ENCODE measurements at regions not wholly inside any gene's neighbourhood (a gene's known extent, or its start where the extent isn't known, plus 50 kb on each side); places are given as distances from the start of the nearest gene placed in this dataset.

DNA sequence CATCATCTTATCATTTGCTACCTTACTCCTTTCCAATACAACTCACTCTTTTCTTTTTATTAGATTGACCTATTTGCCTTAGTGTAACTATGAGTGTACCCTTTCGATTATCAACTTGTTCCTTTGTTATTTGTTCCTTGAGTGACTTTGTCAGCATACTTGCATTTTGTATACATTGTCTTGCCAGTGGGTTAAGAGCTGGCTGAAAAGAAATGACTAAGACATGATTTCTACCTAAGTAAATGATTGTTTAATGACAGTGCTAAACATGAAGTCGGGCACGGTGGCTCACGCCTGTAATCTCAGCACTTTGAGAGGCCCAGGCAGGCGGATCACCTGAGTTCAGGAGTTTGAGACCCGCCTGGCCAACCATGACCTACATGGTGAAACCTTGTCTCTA, 1042.3 kb downstream of the TBL1XR1 start:
- TF ChIP-seq, protein P1, sequence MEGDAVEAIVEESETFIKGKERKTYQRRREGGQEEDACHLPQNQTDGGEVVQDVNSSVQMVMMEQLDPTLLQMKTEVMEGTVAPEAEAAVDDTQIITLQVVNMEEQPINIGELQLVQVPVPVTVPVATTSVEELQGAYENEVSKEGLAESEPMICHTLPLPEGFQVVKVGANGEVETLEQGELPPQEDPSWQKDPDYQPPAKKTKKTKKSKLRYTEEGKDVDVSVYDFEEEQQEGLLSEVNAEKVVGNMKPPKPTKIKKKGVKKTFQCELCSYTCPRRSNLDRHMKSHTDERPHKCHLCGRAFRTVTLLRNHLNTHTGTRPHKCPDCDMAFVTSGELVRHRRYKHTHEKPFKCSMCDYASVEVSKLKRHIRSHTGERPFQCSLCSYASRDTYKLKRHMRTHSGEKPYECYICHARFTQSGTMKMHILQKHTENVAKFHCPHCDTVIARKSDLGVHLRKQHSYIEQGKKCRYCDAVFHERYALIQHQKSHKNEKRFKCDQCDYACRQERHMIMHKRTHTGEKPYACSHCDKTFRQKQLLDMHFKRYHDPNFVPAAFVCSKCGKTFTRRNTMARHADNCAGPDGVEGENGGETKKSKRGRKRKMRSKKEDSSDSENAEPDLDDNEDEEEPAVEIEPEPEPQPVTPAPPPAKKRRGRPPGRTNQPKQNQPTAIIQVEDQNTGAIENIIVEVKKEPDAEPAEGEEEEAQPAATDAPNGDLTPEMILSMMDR (IDR thresholded peaks at IDR 0.05; ENCODE audit: low read depth, low read length) = no peak

DNA sequence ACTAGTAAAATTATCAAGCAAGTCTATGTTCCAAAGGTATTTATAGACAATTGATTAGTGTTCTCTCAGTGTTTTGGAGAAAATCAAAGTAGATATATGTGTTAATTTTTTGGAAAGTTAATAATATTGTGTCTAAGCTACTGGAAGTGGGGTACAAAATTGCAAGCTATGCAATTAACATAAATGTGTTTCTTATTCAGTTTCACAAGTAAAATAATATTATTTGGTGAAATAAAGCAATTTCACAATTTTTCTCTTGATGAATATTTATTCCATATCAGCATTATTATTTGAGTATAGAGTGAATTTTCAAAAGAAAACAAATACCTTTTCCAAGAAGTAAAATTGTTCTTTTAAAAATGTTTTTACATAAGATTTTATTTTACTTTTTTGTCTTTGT, 1047.7 kb downstream of the TBL1XR1 start:
- TF ChIP-seq, protein P1 (IDR thresholded peaks at IDR 0.05; ENCODE audit: low read depth, low read length) = no peak
- no peak for DNase-seq (ENCODE audit: extremely low read depth, low read depth)

More for the DNA sequence above, 1042.3 kb downstream of the TBL1XR1 start:
- DNase-seq (ENCODE audit: extremely low read depth, low read depth) = no peak

- TF ChIP-seq, protein P1 (IDR thresholded peaks at IDR 0.05; ENCODE audit: low read depth, low read length) = no peak
- DNase-seq (ENCODE audit: extremely low read depth, low read depth) = no peak
These were observed 1050.0 kb downstream of the TBL1XR1 start for GRCh38 chr3:176147251-176147650.

DNA sequence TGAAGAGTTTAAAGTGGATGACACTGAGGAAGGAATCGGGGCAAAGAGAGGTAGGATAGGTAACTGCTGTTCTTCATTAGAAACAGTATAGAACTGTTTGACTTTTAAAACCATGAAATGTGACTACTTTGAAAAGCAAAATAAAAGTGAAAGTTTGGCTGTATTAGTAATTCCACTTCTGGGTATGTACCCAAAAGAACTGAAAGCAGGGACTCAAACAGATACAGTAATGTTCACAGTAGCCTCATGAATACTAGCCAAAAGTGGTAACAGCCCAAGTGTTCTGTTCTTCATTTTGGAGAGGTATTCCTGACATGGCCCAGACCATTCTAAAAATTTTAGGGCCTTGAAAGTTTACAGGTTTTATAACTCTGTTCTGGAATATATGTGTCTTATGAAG, 1055.4 kb downstream of the TBL1XR1 start:
- TF ChIP-seq, protein P1 (IDR thresholded peaks at IDR 0.05; ENCODE audit: low read depth, low read length) = no peak
- DNase-seq (ENCODE audit: extremely low read depth, low read depth) = no peak

GRCh38 chr3:176120507-176120906, 1076.8 kb downstream of the TBL1XR1 start:
- TF ChIP-seq, protein P1 (IDR thresholded peaks at IDR 0.05; ENCODE audit: low read depth, low read length) = no peak
- DNase-seq (ENCODE audit: extremely low read depth, low read depth) = no peak

DNA sequence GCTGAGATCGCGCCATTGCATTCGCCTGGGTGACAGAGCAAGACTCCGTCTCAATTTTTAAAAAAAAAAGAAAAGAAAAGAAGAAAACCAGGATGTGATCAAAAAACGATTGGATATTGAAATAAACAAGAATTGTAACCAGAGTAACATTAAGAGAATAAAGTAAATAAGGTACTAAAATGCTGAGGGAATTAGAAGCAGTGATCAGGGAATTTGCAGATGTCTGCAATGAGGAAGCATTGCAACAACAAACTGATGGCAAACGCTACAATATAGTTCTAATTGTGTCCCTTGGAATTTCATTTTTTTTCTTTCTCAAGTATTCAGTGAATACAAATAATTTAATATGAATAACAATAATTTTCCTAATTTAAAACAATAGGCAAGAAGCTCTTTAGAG, 1077.5 kb downstream of the TBL1XR1 start:
- DNase-seq (ENCODE audit: extremely low read depth, low read depth) = no peak
- TF ChIP-seq, protein P1 (IDR thresholded peaks at IDR 0.05; ENCODE audit: low read depth, low read length) = no peak

DNA sequence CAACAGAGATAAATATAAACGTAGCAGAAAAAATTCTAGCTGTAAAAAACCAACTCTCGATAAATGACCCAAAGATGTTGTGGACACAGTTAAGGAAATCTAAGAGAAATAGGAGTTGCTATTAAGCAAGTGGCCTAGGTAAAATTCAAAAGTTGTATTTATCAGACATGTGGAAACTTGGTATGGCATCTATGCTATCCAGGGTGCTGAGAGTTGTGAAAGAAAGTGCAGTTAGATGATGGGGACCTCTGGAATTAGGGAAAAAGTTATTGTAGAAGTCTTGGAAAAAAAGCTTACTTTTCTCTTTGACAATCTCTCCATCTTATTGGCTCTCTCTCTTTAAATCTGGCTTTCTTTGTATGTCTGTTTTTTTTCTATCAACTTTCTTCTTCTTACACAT, 1090.9 kb downstream of the TBL1XR1 start:
- DNase-seq (ENCODE audit: extremely low read depth, low read depth) = no peak
- TF ChIP-seq, protein P1 (IDR thresholded peaks at IDR 0.05; ENCODE audit: low read depth, low read length) = no peak

All from AG09319 (cell line).